GM12891 (cell line): ENCODE measurements at regions not wholly inside any gene's neighbourhood (a gene's known extent, or its start where the extent isn't known, plus 50 kb on each side); places are given as distances from the start of the nearest gene placed in this dataset.

Experiments
- DNase-seq: peaks from one replicate; pipeline ENCODE4 v3.0.0; 2011; ENCODE audit warnings: low spot score; ENCODE audit not compliant: insufficient read length
- FAIRE-seq: peaks from 2 replicates; lab custom pipeline; 2011; peaks lifted over from hg19 to GRCh38; lab: Jason Lieb, UNC
- PAX5 ChIP-seq: IDR thresholded peaks from 2 replicates; pipeline ENCODE4 v1.6.1; 2011; ENCODE audit warnings: low read length, moderate library complexity, mild to moderate bottlenecking; ENCODE audit not compliant: insufficient read depth, severe bottlenecking
- POLR2A ChIP-seq: IDR thresholded peaks from 2 replicates; pipeline ENCODE4 v1.6.1; 2011; ENCODE audit warnings: low read depth, low read length, control low read depth
- POLR2AphosphoS5 ChIP-seq: IDR thresholded peaks from 2 replicates; pipeline ENCODE4 v1.6.1; 2011; ENCODE audit warnings: low read depth, low read length, control low read depth
- POU2F2 ChIP-seq: IDR thresholded peaks from 2 replicates; pipeline ENCODE4 v1.6.1; 2011; ENCODE audit warnings: low read depth, mild to moderate bottlenecking, control low read depth, low read length, moderate library complexity
- SPI1 ChIP-seq: IDR thresholded peaks from 2 replicates; pipeline ENCODE4 v1.6.1; 2011; ENCODE audit warnings: low read depth, low read length, control low read depth
- TAF1 ChIP-seq: IDR thresholded peaks from 2 replicates; pipeline ENCODE4 v1.6.1; 2011; ENCODE audit warnings: low read depth, low read length, control low read depth

GRCh38 chr2:242052421-242052820, 182.9 kb downstream of the RTP5 start:
- FAIRE-seq: no peak
- no peak for DNase-seq
- TF ChIP-seq POLR2AphosphoS5 (no peak), SPI1 (no peak), POU2F2 (no peak), POLR2A (no peak)

- DNase-seq (no peak), FAIRE-seq (no peak)
- TF ChIP-seq SPI1: no peak
- no peak for TF ChIP-seq POU2F2
- no peak for TF ChIP-seq PAX5
- no peak for TF ChIP-seq POLR2A
- TF ChIP-seq TAF1: no peak
- TF ChIP-seq POLR2AphosphoS5: no peak
Measured at GRCh38 chr2:242053921-242054320, 184.4 kb downstream of the RTP5 start.

DNA sequence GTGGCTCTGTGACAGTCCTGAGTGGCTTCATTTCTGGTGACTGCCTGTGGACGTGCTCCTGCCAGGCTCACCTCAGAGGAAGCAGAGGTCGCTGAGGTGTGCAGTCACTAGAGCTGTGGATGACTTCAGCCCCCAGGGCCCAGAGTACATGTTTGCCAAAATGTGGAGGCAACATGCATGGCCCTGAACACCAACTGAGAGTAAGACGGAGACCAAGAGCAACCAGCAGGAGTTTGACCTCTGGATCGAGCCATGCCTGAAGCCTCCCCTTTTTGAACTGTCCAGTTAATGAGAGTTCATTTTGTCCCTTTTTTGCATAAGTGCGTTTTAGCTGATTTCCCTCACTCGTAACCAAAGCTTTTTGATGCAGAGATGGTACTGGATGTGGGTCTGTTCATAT, 184.9 kb downstream of the RTP5 start:
- FAIRE-seq (no peak), DNase-seq (no peak)
- TF ChIP-seq TAF1 (no peak), POLR2AphosphoS5 (no peak), POU2F2 (no peak), SPI1 (no peak), PAX5 (no peak), POLR2A (no peak)

DNA sequence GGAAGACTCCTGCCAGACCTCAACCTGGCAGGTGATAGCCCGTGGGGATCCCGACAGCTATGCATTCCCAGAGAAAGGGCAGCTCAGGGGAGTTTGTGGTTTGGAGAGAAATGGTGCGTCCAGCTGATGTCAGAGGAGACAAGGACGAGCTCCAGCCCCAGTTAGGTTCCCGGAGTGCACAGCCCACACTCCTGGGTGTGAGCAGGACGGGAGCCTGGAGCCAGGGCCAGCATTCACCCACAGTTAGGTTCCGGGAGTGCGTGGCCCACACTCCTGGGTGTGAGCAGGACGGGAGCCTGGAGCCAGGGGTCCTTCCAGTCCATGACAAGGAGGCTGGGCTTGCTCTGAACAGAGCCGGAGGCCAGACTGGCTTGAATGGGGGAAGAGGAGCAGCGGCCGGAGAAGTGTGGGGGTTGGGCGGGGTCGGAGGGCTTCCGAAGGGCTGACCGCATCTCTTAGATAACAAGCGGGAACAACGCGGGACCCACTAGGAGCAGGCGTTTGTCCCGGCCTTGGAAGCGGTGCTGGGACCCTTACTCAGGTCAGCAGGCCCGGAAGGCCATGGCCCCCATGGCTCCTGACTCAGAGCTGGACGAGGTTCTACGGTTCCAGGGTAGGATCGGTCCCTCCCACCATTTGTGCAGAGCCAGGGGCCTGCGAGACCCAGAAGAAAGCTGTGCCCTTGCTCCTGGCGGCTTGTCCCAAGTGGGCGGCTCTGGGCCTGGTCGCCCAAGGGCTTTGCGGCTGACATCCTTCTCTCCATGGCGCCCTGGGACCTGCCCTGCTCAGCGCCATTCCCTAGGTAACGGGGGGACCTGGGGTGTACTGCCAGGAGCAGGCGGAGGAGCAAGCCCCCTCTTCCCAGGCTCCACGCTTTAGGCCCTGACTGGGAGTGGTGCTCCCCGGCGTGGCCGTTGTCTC, 185.6 kb downstream of the RTP5 start:
- no peak for FAIRE-seq
- DNase-seq: no peak
- TF ChIP-seq PAX5 (no peak), POU2F2 (no peak), POLR2AphosphoS5 (no peak), TAF1 (no peak), POLR2A (no peak), SPI1 (no peak)

- DNase-seq (no peak), FAIRE-seq (no peak)
- TF ChIP-seq PAX5 (no peak), POLR2A (no peak), POU2F2 (no peak), SPI1 (no peak), POLR2AphosphoS5 (no peak), TAF1 (no peak)
Measured at GRCh38 chr2:242056026-242056425, 186.5 kb downstream of the RTP5 start.

DNA sequence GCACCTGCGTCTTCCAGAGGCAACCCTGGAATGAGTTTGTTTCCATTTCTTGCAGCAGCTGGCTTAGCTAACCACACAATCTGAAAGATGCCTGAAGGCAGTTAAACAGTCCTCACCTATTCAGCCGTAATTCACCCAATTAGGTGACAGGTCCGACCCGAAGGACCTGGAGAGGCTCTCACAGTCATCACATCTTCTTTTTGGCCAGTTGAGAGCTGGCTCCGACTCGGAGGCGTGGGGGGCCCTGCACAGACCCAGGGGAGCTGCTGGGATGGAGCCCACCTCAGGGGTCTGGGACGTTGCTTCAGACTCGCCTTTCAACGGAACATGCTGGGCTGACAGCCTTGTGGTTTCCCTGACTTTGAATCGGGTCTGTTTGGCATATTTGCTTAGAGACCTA, 187.3 kb downstream of the RTP5 start:
- DNase-seq (no peak), FAIRE-seq (no peak)
- no peak for TF ChIP-seq POLR2A
- no peak for TF ChIP-seq TAF1
- TF ChIP-seq POLR2AphosphoS5: no peak

DNA sequence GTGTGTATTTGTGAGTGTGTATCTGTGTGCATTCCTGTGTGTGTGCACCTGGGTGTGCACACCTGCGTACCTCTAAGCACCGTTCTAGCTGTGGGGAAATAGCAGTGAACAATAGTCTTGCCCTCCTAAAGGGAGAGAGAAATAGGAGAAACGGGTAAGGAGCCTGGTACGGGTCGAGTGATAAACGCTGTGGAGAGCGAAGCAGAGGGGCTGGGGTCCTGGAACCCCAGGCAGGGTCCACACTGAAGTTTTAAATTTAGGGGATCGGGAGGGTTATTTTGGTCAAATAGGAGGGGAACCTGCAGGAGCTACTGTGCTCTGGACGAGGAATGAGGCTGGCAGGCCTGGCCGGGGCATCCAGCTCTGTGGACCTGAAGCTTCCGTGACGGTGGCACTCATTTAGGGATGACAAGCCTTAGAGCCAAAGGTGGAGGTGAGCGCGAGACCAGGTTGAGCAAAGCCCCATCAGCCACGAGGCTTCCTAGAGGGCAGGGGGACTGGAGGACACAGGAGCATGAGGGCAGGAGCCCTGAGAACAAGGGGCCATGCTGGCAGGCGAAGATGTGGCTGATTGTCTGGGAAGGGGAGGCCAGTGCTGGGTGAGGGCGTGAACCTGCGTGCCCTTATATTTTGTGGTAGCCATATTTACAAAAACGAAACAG, 188.0 kb downstream of the RTP5 start:
- TF ChIP-seq POU2F2: no peak
- TF ChIP-seq PAX5: no peak
- TF ChIP-seq SPI1: no peak
- TF ChIP-seq TAF1: no peak
- no peak for TF ChIP-seq POLR2A
- no peak for TF ChIP-seq POLR2AphosphoS5
- no peak for DNase-seq
- FAIRE-seq: no peak

- no peak for DNase-seq
- no peak for FAIRE-seq
- TF ChIP-seq TAF1: no peak
Measured at GRCh38 chr2:242058116-242058680, 188.7 kb downstream of the RTP5 start.

DNA sequence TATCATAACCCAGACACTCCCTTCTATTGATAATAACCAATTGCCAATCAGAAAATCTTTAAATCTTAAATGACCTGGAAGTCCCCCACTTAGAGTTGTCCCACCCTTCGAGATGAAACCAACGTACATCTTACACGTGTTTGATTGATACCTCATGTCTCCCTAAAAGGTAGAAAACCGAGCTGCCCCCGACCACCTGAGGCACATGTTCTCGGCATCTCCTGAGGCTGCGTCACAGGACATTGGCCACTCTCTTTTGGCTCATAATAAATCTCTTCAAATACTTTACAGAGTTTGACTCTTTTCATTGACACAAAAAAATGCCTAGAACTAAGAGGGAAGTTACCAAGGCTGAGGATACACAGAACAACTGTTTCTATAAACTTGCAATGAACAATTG, 190.0 kb downstream of the RTP5 start:
- FAIRE-seq: no peak
- DNase-seq: no peak
- TF ChIP-seq POU2F2: no peak
- TF ChIP-seq TAF1: no peak
- TF ChIP-seq PAX5: no peak
- TF ChIP-seq SPI1: no peak
- no peak for TF ChIP-seq POLR2A
- TF ChIP-seq POLR2AphosphoS5: no peak
